GM10266 (cell line): ENCODE measurements at regions not wholly inside any gene's neighbourhood (a gene's known extent, or its start where the extent isn't known, plus 50 kb on each side); places are given as distances from the start of the nearest gene placed in this dataset.

ENCODE experiments used
- DNase-seq: peaks from one replicate; pipeline ENCODE4 v3.0.0; 2012; ENCODE audit errors: extremely low spot score
- CTCF ChIP-seq: IDR thresholded peaks from 2 replicates; pipeline ENCODE4 v1.5.1; 2012; ENCODE audit warnings: mild to moderate bottlenecking, low read depth; ENCODE audit not compliant: control insufficient read depth, insufficient read depth; ENCODE audit errors: missing control alignments

- no peak for DNase-seq
- no peak for TF ChIP-seq CTCF
Observed at GRCh38 chr5:21694567-21694966, 1158.6 kb downstream of the CDH12 start.

- no peak for DNase-seq
- TF ChIP-seq CTCF = no peak
Observed at GRCh38 chr5:21693591-21693990, 1159.6 kb downstream of the CDH12 start.

GRCh38 chr5:21689587-21689986, 1163.6 kb downstream of the CDH12 start:
- no peak for TF ChIP-seq CTCF
- no peak for DNase-seq

GRCh38 chr5:21688655-21689054, 1164.5 kb downstream of the CDH12 start:
- TF ChIP-seq CTCF = no peak
- DNase-seq = no peak

GRCh38 chr5:21687621-21688020, 1165.5 kb downstream of the CDH12 start:
- no peak for TF ChIP-seq CTCF
- no peak for DNase-seq

GRCh38 chr5:21686706-21687105, 1166.4 kb downstream of the CDH12 start:
- no peak for TF ChIP-seq CTCF
- DNase-seq = no peak

GRCh38 chr5:21685522-21685921, 1167.6 kb downstream of the CDH12 start:
- no peak for DNase-seq
- TF ChIP-seq CTCF = no peak

GRCh38 chr5:21684992-21685391, 1168.2 kb downstream of the CDH12 start:
- no peak for DNase-seq
- no peak for TF ChIP-seq CTCF
